ENCODE measurements at regions not wholly inside any gene's neighbourhood (a gene's known extent, or its start where the extent isn't known, plus 50 kb on each side); places are given as distances from the start of the nearest gene placed in this dataset.
"Not testable (repeated sequence)": the region's sequence is repeated elsewhere in the genome, so short reads cannot be mapped to it uniquely, and the experiment has no call there.

- no peak for DNase-seq (ENCODE audit: low read depth in 2 of 2)
Observed at GRCh38 chr4:123217664-123218063, 178.9 kb upstream of the SPRY1 start.

DNA sequence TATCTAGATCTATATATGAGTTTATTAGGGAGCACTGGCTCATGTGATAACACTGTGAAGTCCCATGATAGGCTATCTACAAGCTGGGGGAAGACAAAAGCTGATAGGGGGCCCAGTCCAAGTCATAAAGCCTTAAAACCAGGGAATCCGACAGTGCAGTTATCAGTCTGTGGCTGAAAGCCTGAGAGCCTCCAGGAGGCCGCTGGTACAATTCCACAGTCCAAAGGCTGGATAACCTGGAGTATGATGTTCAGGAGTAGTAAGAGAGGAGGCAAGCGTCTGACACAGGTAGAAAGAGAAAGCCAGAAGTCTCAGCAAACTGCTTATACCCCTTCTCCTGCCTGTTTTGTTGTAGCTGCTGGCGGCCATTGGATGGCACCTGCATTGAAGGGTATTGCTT is 177.6 kb upstream of the SPRY1 start:
- DNase-seq (ENCODE audit: low read depth in 2 of 2), result no peak

DNA sequence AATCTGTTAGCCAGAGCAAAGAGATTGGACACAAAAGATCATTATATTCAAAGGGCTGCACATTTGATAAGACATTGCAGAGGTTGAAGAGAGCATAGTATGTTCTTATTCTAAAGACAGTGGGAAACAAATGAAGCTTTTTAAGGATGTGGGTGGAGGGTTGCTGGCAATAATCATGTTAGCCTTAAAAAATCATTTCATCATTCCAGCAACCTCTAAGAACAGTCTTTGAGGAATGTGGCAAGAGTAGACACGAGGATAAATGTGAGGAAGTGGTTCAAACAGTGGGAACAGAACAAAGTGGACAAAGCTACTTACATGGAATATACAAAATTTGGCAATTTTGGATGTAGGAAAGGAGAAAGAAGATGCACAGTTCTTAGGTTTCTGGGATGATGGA is 167.3 kb upstream of the SPRY1 start:
- DNase-seq (ENCODE audit: low read depth in 2 of 2), result no peak

DNA sequence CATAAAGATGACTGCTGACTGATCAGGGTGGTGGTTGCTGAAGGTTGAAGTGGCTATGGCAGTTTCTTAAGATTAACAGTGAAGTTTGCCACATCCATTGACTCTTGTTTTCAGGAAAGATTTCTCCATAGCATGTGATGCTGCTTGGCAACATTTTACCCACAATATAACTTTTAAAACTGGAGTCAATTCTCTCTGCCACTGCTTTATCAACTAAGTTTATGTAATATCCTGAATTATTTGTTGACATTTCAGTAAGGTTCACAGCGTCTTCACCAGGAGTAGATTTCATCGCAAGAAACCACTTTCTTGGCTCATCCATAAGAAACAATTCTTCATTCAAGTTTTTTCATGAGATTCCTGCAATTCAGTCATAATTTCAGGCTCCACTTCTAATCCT is 166.5 kb upstream of the SPRY1 start:
- DNase-seq (ENCODE audit: low read depth in 2 of 2), result no peak

- DNase-seq (ENCODE audit: low read depth in 2 of 2), result no peak
Observed at GRCh38 chr4:123232439-123232838, 164.2 kb upstream of the SPRY1 start.

- DNase-seq (ENCODE audit: low read depth in 2 of 2), result no peak
Observed at GRCh38 chr4:123233136-123233768, 163.3 kb upstream of the SPRY1 start.

DNA sequence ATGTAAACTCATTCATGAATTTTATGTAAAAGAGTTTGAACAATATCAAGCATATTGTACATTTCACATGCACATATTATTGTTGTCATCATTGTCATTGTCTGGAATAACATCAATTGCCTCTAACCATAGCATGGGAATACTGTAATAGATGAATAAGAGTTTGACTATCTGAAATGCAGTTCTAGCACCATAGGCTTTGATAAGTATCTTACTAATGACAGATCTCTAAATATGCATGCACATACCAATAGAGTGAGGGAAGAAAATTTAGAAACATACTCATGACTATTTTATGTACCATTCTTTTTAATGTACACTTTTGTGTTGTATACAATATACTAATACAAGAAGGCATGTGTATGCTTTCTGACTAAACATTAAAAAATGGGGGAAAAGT is 161.6 kb upstream of the SPRY1 start:
- no peak for DNase-seq (ENCODE audit: low read depth in 2 of 2)

GRCh38 chr4:123235431-123235830 is 161.2 kb upstream of the SPRY1 start:
- DNase-seq (ENCODE audit: low read depth in 2 of 2), result no peak

DNA sequence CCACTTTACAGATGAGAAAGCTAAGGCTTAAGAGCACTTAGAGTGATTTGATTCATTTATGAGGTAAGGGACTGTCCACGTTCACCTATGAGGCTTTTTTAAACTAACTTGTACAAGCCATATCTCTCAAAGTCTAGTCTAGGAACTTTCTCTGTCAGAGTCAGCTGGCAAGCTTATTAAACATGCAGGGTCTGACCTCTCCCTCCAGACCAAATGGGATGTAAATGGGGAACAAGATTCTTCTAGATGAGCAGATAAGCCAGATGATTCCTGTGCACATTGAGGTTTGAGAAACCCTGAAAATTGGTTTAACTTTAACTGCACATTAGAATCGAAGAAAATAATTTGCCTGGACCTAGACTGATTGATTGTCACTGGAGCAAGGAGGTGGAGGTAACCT is 160.0 kb upstream of the SPRY1 start:
- DNase-seq (ENCODE audit: low read depth in 2 of 2), result no peak

DNA sequence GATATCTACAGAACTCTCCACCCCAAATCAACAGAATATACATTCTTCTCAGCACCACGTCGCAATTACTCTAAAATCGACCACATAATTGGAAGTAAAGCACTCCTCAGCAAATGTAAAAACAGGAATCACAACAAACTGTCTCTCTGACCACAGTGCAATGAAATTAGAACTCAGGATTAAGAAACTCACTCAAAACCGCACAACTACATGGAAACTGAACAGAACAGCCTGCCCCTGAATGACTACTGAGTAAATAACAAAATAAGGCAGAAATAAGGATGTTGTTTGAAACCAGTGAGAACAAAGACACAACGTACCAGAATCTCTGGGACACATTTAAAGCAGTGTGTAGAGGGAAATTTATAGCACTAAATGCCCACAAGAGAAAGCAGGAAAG is 156.3 kb upstream of the SPRY1 start:
- DNase-seq (ENCODE audit: low read depth in 2 of 2), result not testable (repeated sequence)

DNA sequence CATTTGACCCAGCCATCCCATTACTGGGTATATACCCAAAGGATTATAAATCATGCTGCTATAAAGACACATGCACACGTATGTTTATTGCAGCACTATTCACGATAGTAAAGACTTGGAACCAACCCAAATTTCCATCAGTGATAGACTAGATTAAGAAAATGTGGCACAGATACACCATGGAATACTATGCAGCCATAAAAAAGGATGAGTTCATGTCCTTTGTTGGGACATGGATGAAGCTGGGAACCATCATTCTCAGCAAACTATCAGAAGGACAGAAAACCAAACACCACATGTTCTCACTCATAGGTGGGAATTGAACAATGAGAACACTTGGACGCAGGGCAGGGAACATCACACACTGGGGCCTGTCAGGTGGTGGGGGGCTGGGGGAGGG is 153.4 kb upstream of the SPRY1 start:
- DNase-seq (ENCODE audit: low read depth in 2 of 2), result not testable (repeated sequence)

DNA sequence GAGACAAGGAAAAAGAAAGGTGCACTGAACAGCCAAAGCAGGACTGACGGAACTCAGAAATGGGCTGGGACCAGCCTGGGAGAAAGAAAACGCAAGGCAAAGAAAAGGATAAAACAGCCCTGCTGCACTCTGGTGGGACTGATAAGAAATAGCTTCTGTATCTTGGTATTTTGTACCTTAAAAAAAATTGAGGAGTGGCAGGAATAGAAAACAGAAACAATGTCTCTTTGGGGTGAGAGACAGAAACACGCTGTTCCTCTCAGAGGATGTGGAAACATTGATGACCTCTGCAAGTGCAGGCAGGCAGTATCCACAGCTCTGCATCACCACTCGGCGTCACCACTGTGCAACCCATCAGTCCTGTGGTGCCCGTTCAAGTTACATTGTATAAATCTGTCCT is 152.5 kb upstream of the SPRY1 start:
- no peak for DNase-seq (ENCODE audit: low read depth in 2 of 2)

- DNase-seq (ENCODE audit: low read depth in 2 of 2), result no peak
Observed at GRCh38 chr4:123246085-123246484, 150.5 kb upstream of the SPRY1 start.

GRCh38 chr4:123248085-123248659 is 148.4 kb upstream of the SPRY1 start:
- no peak for DNase-seq (ENCODE audit: low read depth in 2 of 2)

DNA sequence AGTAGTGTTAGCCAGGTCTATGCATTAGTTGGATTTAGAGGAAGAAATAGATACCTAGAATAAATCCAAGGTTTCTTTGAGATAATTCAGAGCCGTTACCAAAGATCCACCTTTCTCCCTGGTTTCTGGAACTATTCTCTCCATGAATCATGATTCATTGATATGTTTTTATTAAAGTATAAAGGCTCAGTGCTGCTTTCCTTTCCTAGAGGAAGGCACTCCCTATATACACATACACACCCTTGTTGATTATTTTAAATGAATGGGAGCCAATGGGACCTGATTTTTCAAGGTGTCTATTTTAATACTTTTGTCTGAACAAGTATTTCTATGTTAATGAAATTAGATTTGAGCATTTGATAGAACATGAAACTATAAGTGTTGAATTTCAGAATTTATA is 146.8 kb upstream of the SPRY1 start:
- no peak for DNase-seq (ENCODE audit: low read depth in 2 of 2)

GRCh38 chr4:123250843-123251242 is 145.8 kb upstream of the SPRY1 start:
- no peak for DNase-seq (ENCODE audit: low read depth in 2 of 2)

DNA sequence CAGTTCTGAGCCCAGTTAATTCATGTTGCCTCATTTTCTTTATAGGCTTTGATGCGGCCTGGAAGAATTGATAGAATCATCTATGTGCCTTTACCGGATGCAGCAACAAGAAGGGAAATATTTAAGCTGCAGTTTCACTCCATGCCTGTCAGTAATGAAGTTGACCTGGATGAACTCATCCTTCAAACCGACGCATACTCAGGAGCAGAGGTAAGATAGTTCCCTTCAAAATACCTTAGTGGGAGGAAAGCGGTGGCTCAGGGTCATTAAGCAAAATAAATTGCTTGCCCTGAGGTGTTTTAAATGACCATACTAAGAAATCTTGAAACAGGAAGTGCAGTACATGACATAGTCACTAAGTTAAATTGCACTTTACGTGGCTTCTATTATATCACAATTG is 140.6 kb upstream of the SPRY1 start:
- no peak for DNase-seq (ENCODE audit: low read depth in 2 of 2)

DNA sequence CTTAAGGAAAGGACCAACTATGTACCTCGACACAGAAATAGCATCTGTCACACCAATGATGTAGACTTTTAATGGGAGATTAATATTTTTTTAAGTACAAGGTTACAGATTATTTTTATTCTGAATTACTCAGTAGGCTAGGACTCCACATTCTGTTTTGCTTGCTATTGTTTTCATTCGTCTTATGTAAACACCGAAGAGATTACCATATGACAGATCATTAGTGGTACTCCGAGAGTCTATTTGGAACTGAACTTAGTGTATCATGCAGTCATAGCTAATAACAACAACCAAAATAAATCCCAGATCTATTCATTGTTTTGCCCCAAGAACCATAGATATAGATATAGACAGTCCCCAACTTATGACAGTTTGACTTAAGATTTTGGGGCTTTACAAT is 139.7 kb upstream of the SPRY1 start:
- no peak for DNase-seq (ENCODE audit: low read depth in 2 of 2)

GRCh38 chr4:123257591-123257990 is 139.0 kb upstream of the SPRY1 start:
- no peak for DNase-seq (ENCODE audit: low read depth in 2 of 2)

GRCh38 chr4:123259676-123260646 is 136.6 kb upstream of the SPRY1 start:
- DNase-seq (ENCODE audit: low read depth in 2 of 2), result no peak

- DNase-seq (ENCODE audit: low read depth in 2 of 2), result no peak
Observed at GRCh38 chr4:123260653-123261052, 135.9 kb upstream of the SPRY1 start.

DNA sequence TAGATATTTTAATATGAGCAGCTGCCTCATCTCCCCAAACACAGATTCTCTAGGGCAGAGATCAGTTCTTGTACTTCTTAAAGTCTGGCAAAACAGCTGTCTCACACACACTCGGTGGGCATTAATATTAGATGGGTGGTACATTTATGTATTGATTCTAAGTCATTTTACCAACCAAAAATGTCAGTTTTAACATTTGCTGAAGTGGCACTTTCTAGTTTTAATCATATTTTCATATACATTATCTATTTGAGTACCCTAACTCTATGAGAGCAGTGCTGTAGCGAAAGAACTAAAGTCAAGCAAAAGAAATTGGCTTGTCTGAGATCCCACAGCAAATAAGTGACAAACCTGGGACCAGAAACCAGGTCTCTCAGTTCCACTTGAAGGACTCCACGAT is 134.5 kb upstream of the SPRY1 start:
- no peak for DNase-seq (ENCODE audit: low read depth in 2 of 2)

GRCh38 chr4:123265443-123265842 is 131.2 kb upstream of the SPRY1 start:
- DNase-seq (ENCODE audit: low read depth in 2 of 2), result no peak
